ENCODE measurements at regions not wholly inside any gene's neighbourhood (a gene's known extent, or its start where the extent isn't known, plus 50 kb on each side); places are given as distances from the start of the nearest gene placed in this dataset.

DNA sequence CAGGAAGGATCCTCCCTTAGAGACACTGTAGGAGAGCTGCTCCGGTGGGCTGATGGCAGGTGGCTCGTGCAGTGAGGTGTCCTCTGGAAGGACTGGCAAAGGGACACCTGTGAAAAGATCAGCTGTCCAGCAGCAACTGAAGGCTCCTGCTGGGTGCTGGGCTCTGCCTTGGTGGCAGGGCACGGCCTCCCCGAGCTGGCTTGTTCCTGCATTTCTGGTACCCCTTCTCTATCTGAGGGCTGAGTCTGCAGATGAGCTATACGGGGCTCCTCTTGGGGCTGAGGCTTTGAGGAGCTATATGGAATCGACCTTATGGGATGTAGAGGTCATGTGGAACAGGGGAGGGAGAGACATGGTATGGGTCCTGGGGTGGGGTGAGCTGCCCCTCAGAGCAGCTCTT is 875.8 kb downstream of the BRD1 start:
- no peaks in the 10 kb centered on the region for H3K36me3 ChIP-seq (ENCODE audit: control insufficient read depth in 2 of 2, insufficient read depth in 1 of 2, low read length in 2 of 2)
- CTCF ChIA-PET = interaction anchor here (1.5 kb wide), 1 partner anchor 8 kb away, joined by 4 read pairs; no protein-coding TSS in a partner anchor
- H3K4me1 ChIP-seq (ENCODE audit: control insufficient read depth, insufficient read depth, low read length) = no peaks in the 10 kb centered on the region
- POLR2A ChIA-PET = interaction anchor here (0.6 kb wide), 1 partner anchor 594 kb away, joined by 3 read pairs; no protein-coding TSS in a partner anchor
- H3K4me3 ChIP-seq (ENCODE audit: low read depth, low read length) = no peak overlapping the region
- H3K9me3 ChIP-seq (ENCODE audit: control insufficient read depth, insufficient read depth, low read depth, low read length) = no peaks in the 10 kb centered on the region
- TF ChIP-seq ZNF548 (tag by site-specific recombination; IDR thresholded peaks at IDR 0.05) (no peak), ZNF768 (tag by site-specific recombination; IDR thresholded peaks at IDR 0.05) (no peak), BCL11A (tag by site-specific recombination; IDR thresholded peaks at IDR 0.05; ENCODE audit: low read depth) (no peak), ZNF626 (tag by site-specific recombination; IDR thresholded peaks at IDR 0.05) (no peak), ZNF146 (tag by site-specific recombination; IDR thresholded peaks at IDR 0.05) (no peak), ZNF571 (tag by site-specific recombination; IDR thresholded peaks at IDR 0.05) (no peak), SETDB1 (IDR thresholded peaks at IDR 0.05; ENCODE audit: insufficient read length, low read length) (no peak), ZBTB8A (tag by site-specific recombination; IDR thresholded peaks at IDR 0.05) (no peak), ZFP41 (tag by site-specific recombination; IDR thresholded peaks at IDR 0.05; ENCODE audit: borderline replicate concordance) (no peak), ZNF544 (tag by site-specific recombination; IDR thresholded peaks at IDR 0.05) (no peak), KLF10 (tag by site-specific recombination; IDR thresholded peaks at IDR 0.05) (no peak), ZNF792 (tag by site-specific recombination; IDR thresholded peaks at IDR 0.05) (no peak)
- TF ChIP-seq, protein P1, sequence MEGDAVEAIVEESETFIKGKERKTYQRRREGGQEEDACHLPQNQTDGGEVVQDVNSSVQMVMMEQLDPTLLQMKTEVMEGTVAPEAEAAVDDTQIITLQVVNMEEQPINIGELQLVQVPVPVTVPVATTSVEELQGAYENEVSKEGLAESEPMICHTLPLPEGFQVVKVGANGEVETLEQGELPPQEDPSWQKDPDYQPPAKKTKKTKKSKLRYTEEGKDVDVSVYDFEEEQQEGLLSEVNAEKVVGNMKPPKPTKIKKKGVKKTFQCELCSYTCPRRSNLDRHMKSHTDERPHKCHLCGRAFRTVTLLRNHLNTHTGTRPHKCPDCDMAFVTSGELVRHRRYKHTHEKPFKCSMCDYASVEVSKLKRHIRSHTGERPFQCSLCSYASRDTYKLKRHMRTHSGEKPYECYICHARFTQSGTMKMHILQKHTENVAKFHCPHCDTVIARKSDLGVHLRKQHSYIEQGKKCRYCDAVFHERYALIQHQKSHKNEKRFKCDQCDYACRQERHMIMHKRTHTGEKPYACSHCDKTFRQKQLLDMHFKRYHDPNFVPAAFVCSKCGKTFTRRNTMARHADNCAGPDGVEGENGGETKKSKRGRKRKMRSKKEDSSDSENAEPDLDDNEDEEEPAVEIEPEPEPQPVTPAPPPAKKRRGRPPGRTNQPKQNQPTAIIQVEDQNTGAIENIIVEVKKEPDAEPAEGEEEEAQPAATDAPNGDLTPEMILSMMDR (tag by site-specific recombination; IDR thresholded peaks at IDR 0.05) = no peak
- TF ChIP-seq, protein P2, sequence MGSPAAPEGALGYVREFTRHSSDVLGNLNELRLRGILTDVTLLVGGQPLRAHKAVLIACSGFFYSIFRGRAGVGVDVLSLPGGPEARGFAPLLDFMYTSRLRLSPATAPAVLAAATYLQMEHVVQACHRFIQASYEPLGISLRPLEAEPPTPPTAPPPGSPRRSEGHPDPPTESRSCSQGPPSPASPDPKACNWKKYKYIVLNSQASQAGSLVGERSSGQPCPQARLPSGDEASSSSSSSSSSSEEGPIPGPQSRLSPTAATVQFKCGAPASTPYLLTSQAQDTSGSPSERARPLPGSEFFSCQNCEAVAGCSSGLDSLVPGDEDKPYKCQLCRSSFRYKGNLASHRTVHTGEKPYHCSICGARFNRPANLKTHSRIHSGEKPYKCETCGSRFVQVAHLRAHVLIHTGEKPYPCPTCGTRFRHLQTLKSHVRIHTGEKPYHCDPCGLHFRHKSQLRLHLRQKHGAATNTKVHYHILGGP (tag by site-specific recombination; IDR thresholded peaks at IDR 0.05) = no peak
- no peak overlapping the region for H3K27ac ChIP-seq (ENCODE audit: extremely low read depth, low read depth, low read length)

DNA sequence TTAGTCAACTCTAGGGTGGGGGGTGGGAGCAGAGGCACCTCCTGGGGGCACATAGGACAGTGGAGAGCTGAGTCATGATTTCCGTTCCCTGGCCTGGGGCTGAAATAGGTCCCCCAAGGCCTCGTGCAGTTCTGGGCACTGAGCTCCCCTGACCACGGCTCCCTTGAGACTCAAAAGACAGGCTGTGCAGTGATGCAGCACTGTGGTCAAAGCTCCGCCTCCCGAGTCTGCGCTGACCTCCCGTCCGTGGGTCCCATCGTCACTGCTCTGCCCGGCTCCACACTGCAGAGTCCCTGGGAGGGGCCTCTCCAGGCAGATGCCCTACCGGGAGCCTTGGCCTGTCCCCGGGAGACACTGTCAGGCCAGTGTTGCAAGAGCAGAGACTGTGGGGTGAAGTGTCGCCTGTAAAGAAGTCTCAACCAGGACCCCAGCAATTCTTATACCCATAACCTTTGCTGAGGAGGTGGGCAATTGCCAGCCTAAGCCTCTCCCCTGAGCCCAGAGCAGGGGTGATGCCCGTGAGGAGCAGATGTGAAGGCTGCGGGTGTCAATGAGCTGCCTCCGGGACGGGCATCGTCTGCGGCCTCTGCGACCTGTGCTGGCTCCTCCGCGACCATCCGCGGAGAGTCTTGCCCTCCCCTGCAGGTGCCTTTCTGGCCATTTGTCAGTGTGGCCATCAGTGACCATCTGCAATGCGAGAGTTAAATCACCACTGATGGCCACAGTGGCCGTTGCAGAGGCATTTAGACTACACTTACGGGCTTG is 877.3 kb downstream of the BRD1 start:
- no peaks in the 10 kb centered on the region for H3K36me3 ChIP-seq (ENCODE audit: control insufficient read depth in 2 of 2, insufficient read depth in 1 of 2, low read length in 2 of 2)
- H3K9me3 ChIP-seq (ENCODE audit: control insufficient read depth, insufficient read depth, low read depth, low read length) = no peaks in the 10 kb centered on the region
- ChIA-PET CTCF (no interaction called here), POLR2A (no interaction called here)
- no peaks in the 10 kb centered on the region for H3K4me1 ChIP-seq (ENCODE audit: control insufficient read depth, insufficient read depth, low read length)
- no peak overlapping the region for H3K4me3 ChIP-seq (ENCODE audit: low read depth, low read length)
- no peak overlapping the region for H3K27ac ChIP-seq (ENCODE audit: extremely low read depth, low read depth, low read length)
- TF ChIP-seq ZNF335 (tag by site-specific recombination; conservative IDR thresholded peaks at IDR 0.05) (no peak), GLI2 (tag by site-specific recombination; IDR thresholded peaks at IDR 0.05; ENCODE audit: borderline replicate concordance, low read depth) (no peak), RBAK (tag by site-specific recombination; IDR thresholded peaks at IDR 0.05) (no peak), ZFP3 (tag by site-specific recombination; IDR thresholded peaks at IDR 0.05; ENCODE audit: low read depth) (no peak), ZNF843 (tag by site-specific recombination; IDR thresholded peaks at IDR 0.05) (no peak), ZNF366 (tag by site-specific recombination; conservative IDR thresholded peaks at IDR 0.05) (no peak), ZBTB20 (tag by site-specific recombination; IDR thresholded peaks at IDR 0.05) (no peak), ZNF791 (tag by site-specific recombination; IDR thresholded peaks at IDR 0.05) (no peak), ZNF785 (tag by site-specific recombination; IDR thresholded peaks at IDR 0.05) (no peak), HOXC10 (CRISPR knock-in tag; IDR thresholded peaks at IDR 0.05) (no peak), ZNF747 (tag by site-specific recombination; IDR thresholded peaks at IDR 0.05) (no peak), ZNF416 (tag by site-specific recombination; IDR thresholded peaks at IDR 0.05) (no peak), ZNF248 (tag by site-specific recombination; IDR thresholded peaks at IDR 0.05) (no peak), ZNF670 (tag by site-specific recombination; IDR thresholded peaks at IDR 0.05; ENCODE audit: low read depth) (no peak), BCL11A (tag by site-specific recombination; IDR thresholded peaks at IDR 0.05; ENCODE audit: low read depth) (no peak), ZNF121 (tag by site-specific recombination; IDR thresholded peaks at IDR 0.05) (no peak)
- TF ChIP-seq, protein P3, sequence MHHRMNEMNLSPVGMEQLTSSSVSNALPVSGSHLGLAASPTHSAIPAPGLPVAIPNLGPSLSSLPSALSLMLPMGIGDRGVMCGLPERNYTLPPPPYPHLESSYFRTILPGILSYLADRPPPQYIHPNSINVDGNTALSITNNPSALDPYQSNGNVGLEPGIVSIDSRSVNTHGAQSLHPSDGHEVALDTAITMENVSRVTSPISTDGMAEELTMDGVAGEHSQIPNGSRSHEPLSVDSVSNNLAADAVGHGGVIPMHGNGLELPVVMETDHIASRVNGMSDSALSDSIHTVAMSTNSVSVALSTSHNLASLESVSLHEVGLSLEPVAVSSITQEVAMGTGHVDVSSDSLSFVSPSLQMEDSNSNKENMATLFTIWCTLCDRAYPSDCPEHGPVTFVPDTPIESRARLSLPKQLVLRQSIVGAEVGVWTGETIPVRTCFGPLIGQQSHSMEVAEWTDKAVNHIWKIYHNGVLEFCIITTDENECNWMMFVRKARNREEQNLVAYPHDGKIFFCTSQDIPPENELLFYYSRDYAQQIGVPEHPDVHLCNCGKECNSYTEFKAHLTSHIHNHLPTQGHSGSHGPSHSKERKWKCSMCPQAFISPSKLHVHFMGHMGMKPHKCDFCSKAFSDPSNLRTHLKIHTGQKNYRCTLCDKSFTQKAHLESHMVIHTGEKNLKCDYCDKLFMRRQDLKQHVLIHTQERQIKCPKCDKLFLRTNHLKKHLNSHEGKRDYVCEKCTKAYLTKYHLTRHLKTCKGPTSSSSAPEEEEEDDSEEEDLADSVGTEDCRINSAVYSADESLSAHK (tag by site-specific recombination; IDR thresholded peaks at IDR 0.05) = no peak
- TF ChIP-seq, protein P4, sequence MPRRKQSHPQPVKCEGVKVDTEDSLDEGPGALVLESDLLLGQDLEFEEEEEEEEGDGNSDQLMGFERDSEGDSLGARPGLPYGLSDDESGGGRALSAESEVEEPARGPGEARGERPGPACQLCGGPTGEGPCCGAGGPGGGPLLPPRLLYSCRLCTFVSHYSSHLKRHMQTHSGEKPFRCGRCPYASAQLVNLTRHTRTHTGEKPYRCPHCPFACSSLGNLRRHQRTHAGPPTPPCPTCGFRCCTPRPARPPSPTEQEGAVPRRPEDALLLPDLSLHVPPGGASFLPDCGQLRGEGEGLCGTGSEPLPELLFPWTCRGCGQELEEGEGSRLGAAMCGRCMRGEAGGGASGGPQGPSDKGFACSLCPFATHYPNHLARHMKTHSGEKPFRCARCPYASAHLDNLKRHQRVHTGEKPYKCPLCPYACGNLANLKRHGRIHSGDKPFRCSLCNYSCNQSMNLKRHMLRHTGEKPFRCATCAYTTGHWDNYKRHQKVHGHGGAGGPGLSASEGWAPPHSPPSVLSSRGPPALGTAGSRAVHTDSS (tag by site-specific recombination; IDR thresholded peaks at IDR 0.05) = no peak
